K562 (cell line): ENCODE measurements at regions not wholly inside any gene's neighbourhood (a gene's known extent, or its start where the extent isn't known, plus 50 kb on each side); places are given as distances from the start of the nearest gene placed in this dataset.

ENCODE experiments used
- ATAC-seq: fragments of 200-7000 bp; cut with Tn5 transposase; 3 replicates; pipeline ENCODE4 v1.9.1; 2020; ENCODE audit warnings: moderate library complexity
- BruUV-seq: library from RNA; stranded (reverse); fragments of 400-500 nt; replicated peaks from 2 replicates; lab custom pipeline; 2021; lab: Mats Ljungman, UMichigan
- CTCF ChIA-PET: fragments of 300-600 bp; formaldehyde crosslinking; extraction: SDS; loops from one replicate; lab custom pipeline; 2021; ENCODE audit warnings: low intra/inter-chr PET ratio; lab: Yijun Ruan, JAX
- POLR2A ChIA-PET: fragments of 300-600, 350-650 bp; sonication (Branson Sonifier 250); formaldehyde crosslinking; extraction: SDS; loops from one replicate; lab custom pipeline; 2021; ENCODE audit warnings: antibody characterized with exemption, inconsistent platforms; lab: Yijun Ruan, JAX
- DNase-seq, 4 experiments: peaks; one replicate each; pipeline versions ENCODE4 v3.0.0 to v3.0.0-alpha.2; 2011 to 2018; ENCODE audit warnings: low spot score in 3 of 4, mixed read lengths in 3 of 4; ENCODE audit errors: extremely low read depth in 1 of 4
- FAIRE-seq: peaks from 2 replicates; lab custom pipeline; 2011; peaks lifted over from hg19 to GRCh38; lab: Jason Lieb, UNC
- H2AFZ ChIP-seq: 2 replicates; pipeline ENCODE4 v1.6.0; 2011; ENCODE audit warnings: low read depth, low read length, control low read depth, inconsistent platforms
- H3K27ac ChIP-seq: fragments of 200-600 bp; 3 replicates; pipeline ENCODE4 v1.8.0; 2011; ENCODE audit warnings: low read depth, mild to moderate bottlenecking, control low read depth, inconsistent platforms, low read length, moderate library complexity, mixed read lengths; ENCODE audit errors: extremely low read depth
- H3K27me3 ChIP-seq, 2 experiments: fragments of 300-600 bp in 1 of 2; 2 replicates in 1 of 2; 3 replicates in 1 of 2; pipeline versions ENCODE4 v1.6.0 to v1.8.0; 2011; ENCODE audit warnings: inconsistent platforms in 2 of 2, low read length in 2 of 2, mild to moderate bottlenecking in 1 of 2, mixed read lengths in 1 of 2, moderate library complexity in 1 of 2; ENCODE audit not compliant: control insufficient read depth in 2 of 2, insufficient read depth in 2 of 2
- H3K36me3 ChIP-seq: fragments of 300-600 bp; 3 replicates; pipeline ENCODE4 v1.8.0; 2011; ENCODE audit warnings: mild to moderate bottlenecking, low read length, inconsistent platforms; ENCODE audit not compliant: control insufficient read depth, insufficient read depth
- H3K4me1 ChIP-seq, 2 experiments: fragments of 200-600 bp in 1 of 2; replicated peaks in 1 of 2; 2 replicates in 1 of 2; 3 replicates in 1 of 2; pipeline versions ENCODE4 v1.5.1 to v1.8.0; 2011; ENCODE audit warnings: inconsistent platforms in 2 of 2, low read length in 2 of 2, mild to moderate bottlenecking in 1 of 2, mixed read lengths in 1 of 2, moderate library complexity in 1 of 2; ENCODE audit not compliant: control insufficient read depth in 2 of 2, insufficient read depth in 2 of 2
- H3K4me2 ChIP-seq: 2 replicates; pipeline ENCODE4 v1.6.1; 2011; ENCODE audit warnings: low read length, control low read depth, inconsistent platforms, mixed read lengths; ENCODE audit not compliant: insufficient read depth
- H3K4me3 ChIP-seq: fragments of 200-600 bp; sonication (generic), shearing (Covaris generic); 2 replicates; pipeline ENCODE4 v1.5.1; 2016; ENCODE audit warnings: control low read depth, inconsistent platforms
- H3K79me2 ChIP-seq: fragments of 200-600 bp; 3 replicates; pipeline ENCODE4 v1.8.0; 2011; ENCODE audit warnings: low read length, inconsistent platforms; ENCODE audit not compliant: control insufficient read depth, insufficient read depth
- H3K9ac ChIP-seq, 2 experiments: 2 replicates each; pipeline versions ENCODE4 v1.6.0 to v1.6.1; 2011; ENCODE audit warnings: low read depth in 2 of 2, low read length in 2 of 2, control low read depth in 1 of 2, inconsistent platforms in 1 of 2, mild to moderate bottlenecking in 1 of 2, mixed read lengths in 1 of 2; ENCODE audit not compliant: insufficient read depth in 1 of 2
- H3K9me1 ChIP-seq: one replicate; pipeline ENCODE4 v1.6.0; 2011; ENCODE audit warnings: inconsistent platforms, mild to moderate bottlenecking, low read length, moderate library complexity; ENCODE audit not compliant: control insufficient read depth, insufficient read depth
- H3K9me3 ChIP-seq: replicated peaks from 2 replicates; pipeline ENCODE4 v1.5.1; 2011; ENCODE audit warnings: low read depth, low read length, inconsistent platforms; ENCODE audit not compliant: control insufficient read depth, insufficient read depth
- H4K20me1 ChIP-seq: replicated peaks from 2 replicates; pipeline ENCODE4 v1.6.1; 2011; ENCODE audit warnings: low read length, inconsistent platforms, mixed read lengths; ENCODE audit not compliant: control insufficient read depth, insufficient read depth
- ETV5 ChIP-seq: sonication (generic); formaldehyde crosslinking; IDR thresholded peaks from 2 replicates; pipeline ENCODE4 v1.4.0; 2020; ENCODE audit warnings: low read depth, mild to moderate bottlenecking, missing genetic modification reagents
- HIVEP1 ChIP-seq: fragments of 250-450 bp; sonication (Bioruptor Pico); IDR thresholded peaks from 2 replicates; pipeline ENCODE4 v1.4.0; 2020; ENCODE audit warnings: mild to moderate bottlenecking
- JUN ChIP-seq, 2 experiments: sonication (generic) in 1 of 2; formaldehyde crosslinking in 1 of 2; IDR thresholded peaks; 2 replicates each; pipeline versions ENCODE4 v1.6.1 to v1.8.0; 2012 to 2022; ENCODE audit warnings: borderline replicate concordance in 2 of 2, mild to moderate bottlenecking in 2 of 2, improper control_type of control experiment in 1 of 2, low read depth in 1 of 2, low read length in 1 of 2, missing genetic modification reagents in 1 of 2
- NEUROD1 ChIP-seq: fragments of 150-350 bp; IDR thresholded peaks from 2 replicates; pipeline ENCODE4 v1.6.1; 2014; ENCODE audit warnings: borderline replicate concordance, low read length, low read depth; ENCODE audit not compliant: partially characterized antibody
- NFIC ChIP-seq: fragments of 450-650 bp; IDR thresholded peaks from 2 replicates; pipeline ENCODE4 v1.6.1; 2017; ENCODE audit warnings: mild to moderate bottlenecking, inconsistent platforms
- POLR2AphosphoS2 ChIP-seq: IDR thresholded peaks from 2 replicates; pipeline ENCODE4 v1.6.1; 2012; ENCODE audit warnings: low read length, improper control_type of control experiment
- RUNX1 ChIP-seq: sonication (generic); IDR thresholded peaks from 2 replicates; pipeline ENCODE4 v1.6.1; 2016; ENCODE audit warnings: antibody characterized with exemption, low read depth
- SRSF7 ChIP-seq: fragments of 200-400 bp; formaldehyde crosslinking; optimal IDR thresholded peaks from 2 replicates; pipeline ENCODE3; 2017; ENCODE audit warnings: mild to moderate bottlenecking, low read depth, low read length
- TAF15 ChIP-seq: fragments of 200-400 bp; formaldehyde crosslinking; IDR thresholded peaks from 2 replicates; pipeline ENCODE4 v1.6.1; 2017; ENCODE audit warnings: mild to moderate bottlenecking, low read depth, low read length, moderate library complexity
- ZNF134 ChIP-seq: fragments of 250-450 bp; sonication (Bioruptor Pico); conservative IDR thresholded peaks from 2 replicates; pipeline ENCODE4 v1.4.0; 2020
- whole genome bisulfite sequencing: fragments of 100-300 bp; shearing (Covaris generic); methylation state at CpG from one replicate; pipeline ENCODE4 v1.1.6; 2016; ENCODE audit warnings: low coverage, mixed read lengths; ENCODE audit not compliant: insufficient coverage; ENCODE audit errors: missing lambda C conversion rate; 5-methylcytosine and 5-hydroxymethylcytosine counted together
- in situ Hi-C: fragments of 300-500 bp; cut with MboI; formaldehyde crosslinking; loops from 4 replicates; pipeline ENCODE4 v1.15.0; 2018; ENCODE audit warnings: inconsistent platforms, mixed read lengths
- intact Hi-C: fragments of 100-400 bp; cut with micrococcal nuclease; formaldehyde crosslinking; loops from 2 replicates; pipeline ENCODE4 v1.14.2; 2022
- TF ChIP-seq, protein P1 (sequence below): fragments of 450-650 bp; IDR thresholded peaks from 2 replicates; pipeline ENCODE4 v1.7.1; 2018; ENCODE audit warnings: mild to moderate bottlenecking, low read depth; ENCODE audit not compliant: partially characterized antibody
- TF ChIP-seq, protein P2 (sequence below): sonication (generic); formaldehyde crosslinking; IDR thresholded peaks from 2 replicates; pipeline ENCODE4 v1.8.0; 2022; ENCODE audit warnings: mild to moderate bottlenecking, missing genetic modification reagents
- TF ChIP-seq, protein P3 (sequence below): fragments of 250-450 bp; sonication (Bioruptor Pico); IDR thresholded peaks from 2 replicates; pipeline ENCODE4 v1.4.0; 2020

DNA sequence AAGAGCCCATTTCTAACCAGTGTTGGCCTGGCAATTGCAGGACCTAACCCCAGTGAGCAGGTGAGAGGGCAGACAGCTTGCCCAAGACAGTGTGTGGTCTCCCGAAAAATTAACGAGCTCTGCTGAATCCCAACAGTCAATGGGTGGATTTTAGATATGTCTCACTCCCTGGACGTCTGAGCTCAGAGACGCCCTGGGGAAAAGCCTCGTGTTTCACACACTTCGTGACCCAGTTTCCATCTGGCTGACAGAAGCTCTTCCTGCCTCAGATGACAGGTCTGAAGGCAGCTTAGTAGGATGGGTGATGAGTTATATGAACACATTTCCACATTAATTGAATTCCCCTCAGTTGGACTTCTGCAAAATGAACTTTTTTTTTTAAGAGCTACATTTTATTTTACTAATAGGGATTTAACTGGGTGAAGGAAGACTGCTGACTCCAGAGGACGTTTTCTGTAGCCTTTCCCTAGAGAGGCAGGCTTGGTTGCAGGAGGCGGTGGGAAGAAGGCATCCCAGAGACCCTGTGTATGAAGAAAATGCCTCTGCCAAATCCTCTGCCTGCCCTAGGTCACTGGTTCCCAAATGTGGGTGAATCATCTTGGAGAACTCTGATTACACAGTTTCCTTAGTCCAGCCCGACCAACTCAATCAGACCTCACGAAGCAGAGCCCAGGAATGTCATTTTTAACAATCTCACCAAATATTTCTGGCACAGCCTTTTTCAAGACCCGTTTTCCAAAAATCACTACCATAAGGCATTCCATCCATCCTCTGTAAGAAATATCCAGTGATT, 71.7 kb upstream of the LY86 start:
- BruUV-seq, result no TSS peak
- Histone ChIP-seq H3K9me3 (no peaks in the 10 kb centered on the region), H3K9ac (no peak overlapping the region), H3K79me2 (no peaks in the 10 kb centered on the region), H3K27ac (no peak overlapping the region), H3K4me2 (no peak overlapping the region), H3K4me1 (no peaks in the 10 kb centered on the region), H3K36me3 (no peaks in the 10 kb centered on the region), H3K4me3 (no peak overlapping the region), H3K27me3 (peaks cover 15 to 20% of the 10 kb centered on the region in 2 experiments; a peak in 4 of 5 replicates), H3K9me1 (no peaks in the 10 kb centered on the region), H2AFZ (no peak overlapping the region), H4K20me1 (no peaks in the 10 kb centered on the region; the same call in 1 of the 2 replicates)
- CTCF ChIA-PET, result no interaction called here
- FAIRE-seq (no peak), DNase-seq (no peak), ATAC-seq (no peak)
- POLR2A ChIA-PET, result interaction anchor here (0.8 kb wide), 1 partner anchor 29 kb away, joined by 3 read pairs; no protein-coding TSS in a partner anchor
- in situ Hi-C loops, result no loop called here
- intact Hi-C loops, result no loop called here
- WGBS, result 2% methylated on average over 11 of the region's 11 CpGs
- TF ChIP-seq NEUROD1 (no peak), TAF15 (no peak), SRSF7 (no peak), NFIC (no peak), RUNX1 (no peak), HIVEP1 (CRISPR knock-in tag) (no peak), ETV5 (CRISPR knock-in tag) (no peak), JUN (IDR thresholded peaks at IDR 0.05; ENCODE audit: borderline replicate concordance, low read depth, low read length) (no peak), JUN (CRISPR knock-in tag; IDR thresholded peaks at IDR 0.05; ENCODE audit: borderline replicate concordance) (no peak), ZNF134 (CRISPR knock-in tag) (no peak), POLR2AphosphoS2 (no peak)
- TF ChIP-seq, protein P1, sequence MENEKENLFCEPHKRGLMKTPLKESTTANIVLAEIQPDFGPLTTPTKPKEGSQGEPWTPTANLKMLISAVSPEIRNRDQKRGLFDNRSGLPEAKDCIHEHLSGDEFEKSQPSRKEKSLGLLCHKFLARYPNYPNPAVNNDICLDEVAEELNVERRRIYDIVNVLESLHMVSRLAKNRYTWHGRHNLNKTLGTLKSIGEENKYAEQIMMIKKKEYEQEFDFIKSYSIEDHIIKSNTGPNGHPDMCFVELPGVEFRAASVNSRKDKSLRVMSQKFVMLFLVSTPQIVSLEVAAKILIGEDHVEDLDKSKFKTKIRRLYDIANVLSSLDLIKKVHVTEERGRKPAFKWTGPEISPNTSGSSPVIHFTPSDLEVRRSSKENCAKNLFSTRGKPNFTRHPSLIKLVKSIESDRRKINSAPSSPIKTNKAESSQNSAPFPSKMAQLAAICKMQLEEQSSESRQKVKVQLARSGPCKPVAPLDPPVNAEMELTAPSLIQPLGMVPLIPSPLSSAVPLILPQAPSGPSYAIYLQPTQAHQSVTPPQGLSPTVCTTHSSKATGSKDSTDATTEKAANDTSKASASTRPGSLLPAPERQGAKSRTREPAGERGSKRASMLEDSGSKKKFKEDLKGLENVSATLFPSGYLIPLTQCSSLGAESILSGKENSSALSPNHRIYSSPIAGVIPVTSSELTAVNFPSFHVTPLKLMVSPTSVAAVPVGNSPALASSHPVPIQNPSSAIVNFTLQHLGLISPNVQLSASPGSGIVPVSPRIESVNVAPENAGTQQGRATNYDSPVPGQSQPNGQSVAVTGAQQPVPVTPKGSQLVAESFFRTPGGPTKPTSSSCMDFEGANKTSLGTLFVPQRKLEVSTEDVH, result no peak
- TF ChIP-seq, protein P2, sequence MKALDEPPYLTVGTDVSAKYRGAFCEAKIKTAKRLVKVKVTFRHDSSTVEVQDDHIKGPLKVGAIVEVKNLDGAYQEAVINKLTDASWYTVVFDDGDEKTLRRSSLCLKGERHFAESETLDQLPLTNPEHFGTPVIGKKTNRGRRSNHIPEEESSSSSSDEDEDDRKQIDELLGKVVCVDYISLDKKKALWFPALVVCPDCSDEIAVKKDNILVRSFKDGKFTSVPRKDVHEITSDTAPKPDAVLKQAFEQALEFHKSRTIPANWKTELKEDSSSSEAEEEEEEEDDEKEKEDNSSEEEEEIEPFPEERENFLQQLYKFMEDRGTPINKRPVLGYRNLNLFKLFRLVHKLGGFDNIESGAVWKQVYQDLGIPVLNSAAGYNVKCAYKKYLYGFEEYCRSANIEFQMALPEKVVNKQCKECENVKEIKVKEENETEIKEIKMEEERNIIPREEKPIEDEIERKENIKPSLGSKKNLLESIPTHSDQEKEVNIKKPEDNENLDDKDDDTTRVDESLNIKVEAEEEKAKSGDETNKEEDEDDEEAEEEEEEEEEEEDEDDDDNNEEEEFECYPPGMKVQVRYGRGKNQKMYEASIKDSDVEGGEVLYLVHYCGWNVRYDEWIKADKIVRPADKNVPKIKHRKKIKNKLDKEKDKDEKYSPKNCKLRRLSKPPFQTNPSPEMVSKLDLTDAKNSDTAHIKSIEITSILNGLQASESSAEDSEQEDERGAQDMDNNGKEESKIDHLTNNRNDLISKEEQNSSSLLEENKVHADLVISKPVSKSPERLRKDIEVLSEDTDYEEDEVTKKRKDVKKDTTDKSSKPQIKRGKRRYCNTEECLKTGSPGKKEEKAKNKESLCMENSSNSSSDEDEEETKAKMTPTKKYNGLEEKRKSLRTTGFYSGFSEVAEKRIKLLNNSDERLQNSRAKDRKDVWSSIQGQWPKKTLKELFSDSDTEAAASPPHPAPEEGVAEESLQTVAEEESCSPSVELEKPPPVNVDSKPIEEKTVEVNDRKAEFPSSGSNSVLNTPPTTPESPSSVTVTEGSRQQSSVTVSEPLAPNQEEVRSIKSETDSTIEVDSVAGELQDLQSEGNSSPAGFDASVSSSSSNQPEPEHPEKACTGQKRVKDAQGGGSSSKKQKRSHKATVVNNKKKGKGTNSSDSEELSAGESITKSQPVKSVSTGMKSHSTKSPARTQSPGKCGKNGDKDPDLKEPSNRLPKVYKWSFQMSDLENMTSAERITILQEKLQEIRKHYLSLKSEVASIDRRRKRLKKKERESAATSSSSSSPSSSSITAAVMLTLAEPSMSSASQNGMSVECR (CRISPR knock-in tag), result no peak
- TF ChIP-seq, protein P3, sequence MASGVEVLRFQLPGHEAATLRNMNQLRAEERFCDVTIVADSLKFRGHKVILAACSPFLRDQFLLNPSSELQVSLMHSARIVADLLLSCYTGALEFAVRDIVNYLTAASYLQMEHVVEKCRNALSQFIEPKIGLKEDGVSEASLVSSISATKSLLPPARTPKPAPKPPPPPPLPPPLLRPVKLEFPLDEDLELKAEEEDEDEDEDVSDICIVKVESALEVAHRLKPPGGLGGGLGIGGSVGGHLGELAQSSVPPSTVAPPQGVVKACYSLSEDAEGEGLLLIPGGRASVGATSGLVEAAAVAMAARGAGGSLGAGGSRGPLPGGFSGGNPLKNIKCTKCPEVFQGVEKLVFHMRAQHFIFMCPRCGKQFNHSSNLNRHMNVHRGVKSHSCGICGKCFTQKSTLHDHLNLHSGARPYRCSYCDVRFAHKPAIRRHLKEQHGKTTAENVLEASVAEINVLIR (CRISPR knock-in tag), result no peak
